Kidney (tissue), 13 donors: ENCODE measurements at regions not wholly inside any gene's neighbourhood (a gene's known extent, or its start where the extent isn't known, plus 50 kb on each side); places are given as distances from the start of the nearest gene placed in this dataset.

Experiments used
- DNase-seq, 5 donors: peaks; one replicate each; pipeline ENCODE4 v3.0.0-alpha.2; 2013 to 2020
- FAIRE-seq: peaks from 2 replicates; lab custom pipeline; 2012; peaks lifted over from hg19 to GRCh38; lab: Jason Lieb, UNC
- H3K27ac ChIP-seq, 2 donors: one replicate each; pipeline ENCODE4 v1.7.0; 2013; ENCODE audit warnings: low read depth in 2 of 2, low read length in 2 of 2, inconsistent platforms in 1 of 2
- H3K27me3 ChIP-seq: one replicate; pipeline ENCODE4 v1.7.1; 2013; ENCODE audit warnings: low read length, inconsistent platforms; ENCODE audit not compliant: control insufficient read depth, insufficient read depth
- H3K36me3 ChIP-seq, 3 donors: one replicate each; pipeline versions ENCODE4 v1.7.0 to v1.7.1; 2013; ENCODE audit warnings: low read length in 3 of 3, control low read depth in 1 of 3, inconsistent platforms in 1 of 3; ENCODE audit not compliant: insufficient read depth in 3 of 3, control insufficient read depth in 2 of 3
- H3K4me1 ChIP-seq, 3 donors: one replicate each; pipeline versions ENCODE4 v1.7.0 to v1.7.1; 2013; ENCODE audit warnings: low read length in 3 of 3, inconsistent platforms in 1 of 3, low read depth in 1 of 3; ENCODE audit not compliant: control insufficient read depth in 2 of 3, insufficient read depth in 2 of 3
- H3K4me3 ChIP-seq, 3 donors: one replicate each; pipeline versions ENCODE4 v1.7.0 to v1.8.1; 2013; ENCODE audit warnings: low read length in 3 of 3, control low read depth in 1 of 3, inconsistent platforms in 1 of 3
- H3K9ac ChIP-seq, 3 donors: one replicate each; pipeline versions ENCODE4 v1.7.0 to v1.7.1; 2013; ENCODE audit warnings: low read length in 3 of 3, control low read depth in 1 of 3, inconsistent platforms in 1 of 3
- H3K9me3 ChIP-seq, 3 donors: one replicate each; pipeline versions ENCODE4 v1.7.0 to v1.7.1; 2013; ENCODE audit warnings: low read length in 3 of 3, control low read depth in 1 of 3, inconsistent platforms in 1 of 3; ENCODE audit not compliant: control insufficient read depth in 2 of 3, insufficient read depth in 1 of 3
- CTCF ChIP-seq: IDR thresholded peaks from 3 replicates; pipeline ENCODE4 v1.5.1; 2012; ENCODE audit warnings: mild to moderate bottlenecking, moderate library complexity, borderline replicate concordance; ENCODE audit not compliant: insufficient read depth; ENCODE audit errors: extremely low read depth
- intact Hi-C: fragments of 100-400 bp; cut with DNase I; formaldehyde crosslinking; loops from one replicate; pipeline ENCODE4 v1.11.1; 2022
- donor health status: control.
- donor health status: control.
- donor health status: control.
- donor health status: control.
- donor health status: control.
- donor health status: DM: yes; HTN: yes; CAD: no.
- donor health status: Normal renal cell carcinoma (clear cell type).

DNA sequence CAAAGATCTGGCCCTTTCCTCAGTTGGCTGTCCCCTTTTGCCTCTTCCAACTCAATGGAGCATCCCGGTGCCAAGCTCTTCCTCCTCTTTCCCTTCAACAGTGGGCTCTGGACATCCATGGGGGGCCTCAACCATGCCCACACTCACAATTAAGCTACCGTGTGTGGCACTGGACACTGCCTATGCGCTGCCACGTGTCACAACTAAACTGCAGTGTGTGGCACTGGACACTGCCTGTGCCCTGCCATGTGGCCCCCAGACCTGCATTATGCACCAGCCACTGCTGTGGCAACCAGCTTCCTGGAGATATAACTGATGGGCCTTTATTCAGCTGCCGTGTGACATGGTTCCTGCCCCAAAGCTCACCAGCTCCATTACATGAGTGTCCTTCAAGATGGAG is 179.1 kb downstream of the KCNA5 start:
- intact Hi-C loops = no loop called here
- Histone ChIP-seq H3K27me3 (no peaks in the 10 kb centered on the region), H3K9me3 (no peaks in the 10 kb centered on the region), H3K9ac (no peak overlapping the region), H3K4me3 (no peak overlapping the region), H3K36me3 (no peaks in the 10 kb centered on the region), H3K27ac (no peak overlapping the region), H3K4me1 (no peaks in the 10 kb centered on the region)
- DNase-seq (no peak), FAIRE-seq (no peak)
- TF ChIP-seq CTCF = no peak

- H3K9me3 ChIP-seq = no peaks in the 10 kb centered on the region
- DNase-seq (no peak), FAIRE-seq (no peak)
- no peaks in the 10 kb centered on the region for H3K4me1 ChIP-seq
- H3K27me3 ChIP-seq = no peaks in the 10 kb centered on the region
- no peak overlapping the region for H3K4me3 ChIP-seq
- no peak overlapping the region for H3K9ac ChIP-seq
- no peak for TF ChIP-seq CTCF
- H3K36me3 ChIP-seq = no peaks in the 10 kb centered on the region
- intact Hi-C loops = no loop called here
- H3K27ac ChIP-seq = no peak overlapping the region
Measured at GRCh38 chr12:5223881-5224280, 180.2 kb downstream of the KCNA5 start.

DNA sequence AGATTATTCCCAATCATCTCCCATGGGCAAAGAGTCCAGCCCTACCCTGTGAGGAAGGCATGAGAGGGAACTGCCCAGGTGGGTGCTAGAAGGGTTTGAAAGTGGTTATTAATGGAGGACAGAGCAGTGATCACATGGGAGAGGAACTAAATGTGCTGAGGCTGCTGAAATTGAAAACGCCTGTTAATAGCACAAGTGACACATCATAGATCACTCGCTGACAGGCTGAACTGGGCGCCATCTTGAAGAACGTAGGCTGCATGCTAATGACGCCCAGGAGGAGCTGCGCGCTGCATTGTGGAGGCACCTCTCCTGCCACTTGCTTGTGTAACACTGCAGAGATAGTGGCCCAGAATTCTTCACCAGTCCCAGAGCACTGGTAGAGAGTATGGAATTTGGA is 182.9 kb downstream of the KCNA5 start:
- FAIRE-seq (no peak), DNase-seq (no peak)
- no peaks in the 10 kb centered on the region for H3K27me3 ChIP-seq
- no peaks in the 10 kb centered on the region for H3K9me3 ChIP-seq
- H3K27ac ChIP-seq = no peak overlapping the region
- H3K36me3 ChIP-seq = no peaks in the 10 kb centered on the region
- no peak for TF ChIP-seq CTCF
- intact Hi-C loops = no loop called here
- H3K4me1 ChIP-seq = no peaks in the 10 kb centered on the region
- no peak overlapping the region for H3K4me3 ChIP-seq
- no peak overlapping the region for H3K9ac ChIP-seq

DNA sequence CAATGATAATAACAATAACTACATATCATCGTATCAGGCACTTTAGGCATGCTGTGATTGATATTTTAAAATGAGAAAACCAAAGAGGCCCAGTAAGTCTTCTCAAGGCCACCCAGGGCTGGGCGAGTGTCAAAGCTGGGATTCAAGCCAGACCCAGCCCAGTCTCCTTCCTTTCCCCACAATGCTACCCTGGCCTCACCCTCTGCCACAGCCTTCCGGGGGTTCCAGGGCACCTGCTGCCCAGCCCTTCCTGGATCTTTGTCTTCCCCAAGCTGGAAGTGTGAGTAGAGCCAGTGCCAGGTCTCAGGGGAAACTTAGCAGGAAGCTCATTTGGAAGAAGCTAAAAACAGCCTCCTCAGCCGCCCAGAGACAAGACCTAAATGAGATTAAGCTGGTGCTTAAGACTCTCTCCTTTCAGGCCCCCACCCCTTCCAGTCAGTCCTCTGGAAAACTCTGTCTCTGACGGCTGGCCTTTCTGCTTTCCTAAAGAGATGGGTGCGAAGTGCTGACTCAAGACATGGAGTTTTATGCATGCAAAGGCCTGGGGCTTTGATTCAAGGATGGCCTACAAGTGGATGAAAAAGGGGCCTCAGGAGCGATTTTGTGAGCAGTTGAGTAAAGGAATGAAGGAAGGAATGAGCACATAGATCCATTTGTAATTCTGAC is 184.2 kb downstream of the KCNA5 start:
- no peak for TF ChIP-seq CTCF
- Histone ChIP-seq H3K27ac (no peak overlapping the region), H3K9ac (no peak overlapping the region), H3K4me3 (no peak overlapping the region), H3K4me1 (no peaks in the 10 kb centered on the region), H3K9me3 (no peaks in the 10 kb centered on the region), H3K36me3 (no peaks in the 10 kb centered on the region), H3K27me3 (no peaks in the 10 kb centered on the region)
- intact Hi-C loops = no loop called here
- DNase-seq (no peak), FAIRE-seq (no peak)
